Activated naive CD4-positive, alpha-beta T cell treated with anti-CD3 and anti-CD28 coated beads for 36 hours (primary cell): ENCODE measurements at regions not wholly inside any gene's neighbourhood (a gene's known extent, or its start where the extent isn't known, plus 50 kb on each side); places are given as distances from the start of the nearest gene placed in this dataset.
A peak's percentile ranks its signal among the peaks of the same experiment; 100 is the strongest.
"Not testable (repeated sequence)": the region's sequence is repeated elsewhere in the genome, so short reads cannot be mapped to it uniquely, and the experiment has no call there.

ENCODE experiments used
- CTCF ChIA-PET: fragments of 350-600 bp; sonication (Branson Sonifier 250); formaldehyde crosslinking; loops from one replicate; lab custom pipeline; 2021; ENCODE audit warnings: antibody characterized with exemption; lab: Charles Lee
- DNase-seq: peaks from one replicate; pipeline ENCODE4 v3.0.0-alpha.2; 2020
- H3K27ac Mint-ChIP-seq: one replicate; pipeline ENCODE4 v1.8.0; 2021; ENCODE audit warnings: mild to moderate bottlenecking, mixed read lengths
- H3K27me3 Mint-ChIP-seq: one replicate; pipeline ENCODE4 v1.8.0; 2021; ENCODE audit warnings: low read depth, mixed read lengths
- H3K36me3 Mint-ChIP-seq: one replicate; pipeline ENCODE4 v1.8.0; 2021; ENCODE audit warnings: low read depth, mixed read lengths
- H3K4me1 Mint-ChIP-seq: one replicate; pipeline ENCODE4 v1.8.0; 2021; ENCODE audit warnings: low read depth, mixed read lengths
- H3K4me3 Mint-ChIP-seq: one replicate; pipeline ENCODE4 v1.8.0; 2021; ENCODE audit warnings: mild to moderate bottlenecking, moderate library complexity, mixed read lengths
- H3K9me3 Mint-ChIP-seq: one replicate; pipeline ENCODE4 v1.8.0; 2021; ENCODE audit warnings: mixed read lengths
- intact Hi-C: fragments of 100-400 bp; cut with micrococcal nuclease; formaldehyde crosslinking; loops from one replicate; pipeline ENCODE4 v1.15.1; 2023

- intact Hi-C loops, CTCF ChIA-PET, H3K27ac Mint-ChIP-seq, H3K36me3 Mint-ChIP-seq, H3K9me3 Mint-ChIP-seq, H3K4me3 Mint-ChIP-seq, H3K27me3 Mint-ChIP-seq, H3K4me1 Mint-ChIP-seq: not testable (repeated sequence)
- peak; percentile 14 for DNase-seq
Measured at GRCh38 chr14:106365894-106366293, 839.5 kb downstream of the TMEM121 start.

DNA sequence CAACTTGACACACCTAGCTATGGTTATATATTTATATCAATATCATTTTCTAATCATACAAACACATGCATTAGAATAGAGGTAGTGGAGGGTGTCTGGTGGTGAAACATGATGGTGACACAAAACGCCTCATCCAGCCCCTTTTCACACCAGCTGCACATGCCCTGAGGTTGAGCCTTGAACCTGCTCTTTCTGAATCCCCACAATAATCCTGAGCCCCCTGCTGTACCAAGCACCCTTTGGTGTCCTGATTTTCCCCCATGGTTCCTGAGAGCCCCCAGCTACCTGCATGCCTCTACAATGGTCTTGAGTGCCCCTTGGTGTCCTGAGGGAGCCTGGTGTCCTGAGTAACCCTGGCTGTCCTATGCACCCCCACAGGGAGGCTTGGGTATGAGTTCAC lies 840.6 kb downstream of the TMEM121 start:
- H3K4me3 Mint-ChIP-seq, intact Hi-C loops, H3K4me1 Mint-ChIP-seq, CTCF ChIA-PET, H3K9me3 Mint-ChIP-seq, H3K27me3 Mint-ChIP-seq, DNase-seq, H3K36me3 Mint-ChIP-seq, H3K27ac Mint-ChIP-seq: not testable (repeated sequence)

GRCh38 chr14:106369456-106369855 lies 843.1 kb downstream of the TMEM121 start:
- H3K36me3 Mint-ChIP-seq, DNase-seq, H3K27me3 Mint-ChIP-seq, H3K27ac Mint-ChIP-seq, intact Hi-C loops, CTCF ChIA-PET, H3K9me3 Mint-ChIP-seq, H3K4me3 Mint-ChIP-seq: not testable (repeated sequence)
- peaks cover 22% of the 10 kb centered on the region for H3K4me1 Mint-ChIP-seq

DNA sequence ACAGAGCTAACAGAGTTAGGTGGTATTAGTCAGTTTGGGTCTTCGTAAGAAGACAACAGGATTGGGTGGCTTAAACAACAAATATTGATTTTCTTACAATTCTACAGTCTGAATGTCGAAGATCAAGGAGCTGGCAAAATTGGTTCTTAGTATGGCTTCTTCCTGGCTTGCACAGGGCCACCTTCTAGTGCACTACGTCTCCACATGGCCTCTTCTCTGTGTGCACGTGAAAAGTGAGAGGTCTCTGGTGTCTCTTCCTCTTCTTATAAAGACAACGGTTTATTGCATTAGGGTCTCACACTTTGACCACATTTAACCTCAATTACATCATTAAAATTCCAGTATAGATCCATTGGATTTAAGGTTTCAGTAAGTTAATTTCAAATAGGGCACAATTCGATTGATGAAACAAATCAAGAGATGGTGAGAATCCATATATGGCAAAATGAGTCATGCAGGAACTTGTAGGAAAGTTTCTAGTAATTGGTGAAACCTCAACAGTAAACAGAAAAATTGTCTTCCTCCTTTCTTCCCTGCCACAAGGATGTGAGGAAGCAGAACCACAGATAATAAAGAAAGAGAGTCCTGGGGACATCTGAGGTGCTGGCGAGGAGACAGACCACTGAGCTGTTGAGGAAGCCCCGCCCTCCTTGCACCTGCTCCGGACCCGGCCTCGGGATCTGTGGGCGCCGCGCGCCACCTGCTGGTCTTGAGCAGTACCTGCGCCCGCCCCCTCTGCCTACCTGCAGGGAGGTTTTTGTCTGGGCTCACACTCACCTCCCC lies 846.7 kb downstream of the TMEM121 start:
- H3K4me3 Mint-ChIP-seq, result peak overlapping the region; percentile 69
- intact Hi-C loops, result loop anchor here (1.0 to 5.0 kb wide), 5 partner anchors 44 to 146 kb away; no protein-coding TSS in a partner anchor
- no peaks in the 10 kb centered on the region for H3K9me3 Mint-ChIP-seq

GRCh38 chr14:106373653-106374110 lies 847.3 kb downstream of the TMEM121 start:
- H3K27me3 Mint-ChIP-seq, DNase-seq, H3K9me3 Mint-ChIP-seq, H3K36me3 Mint-ChIP-seq: not testable (repeated sequence)
- intact Hi-C loops, result loop anchor here (1.0 to 5.0 kb wide), 6 partner anchors 22 to 146 kb away; no protein-coding TSS in a partner anchor
- Mint-ChIP-seq H3K4me1 (peaks cover 22% of the 10 kb centered on the region), H3K27ac (peak overlapping the region; percentile 65), H3K4me3 (peak overlapping the region; percentile 69)
- CTCF ChIA-PET, result interaction anchor here (0.6 to 6.5 kb wide), 21 partner anchors 23 to 314 kb away, joined by 3 to 75 read pairs (median 5); no protein-coding TSS in a partner anchor

More for the DNA sequence above, 846.7 kb downstream of the TMEM121 start:
- H3K27ac Mint-ChIP-seq, result peak overlapping the region; percentile 65
- no peaks in the 10 kb centered on the region for H3K27me3 Mint-ChIP-seq
- H3K4me1 Mint-ChIP-seq, result peaks cover 22% of the 10 kb centered on the region
- DNase-seq, result peak; percentile 90
- H3K36me3 Mint-ChIP-seq, result no peaks in the 10 kb centered on the region
- CTCF ChIA-PET, result interaction anchor here (0.6 to 6.5 kb wide), 21 partner anchors 8 to 192 kb away, joined by 3 to 75 read pairs (median 4); no protein-coding TSS in a partner anchor

GRCh38 chr14:106377432-106377831 lies 851.0 kb downstream of the TMEM121 start:
- intact Hi-C loops, result no loop called here
- no peak for DNase-seq
- H3K4me1 Mint-ChIP-seq, result peaks cover 30% of the 10 kb centered on the region

DNA sequence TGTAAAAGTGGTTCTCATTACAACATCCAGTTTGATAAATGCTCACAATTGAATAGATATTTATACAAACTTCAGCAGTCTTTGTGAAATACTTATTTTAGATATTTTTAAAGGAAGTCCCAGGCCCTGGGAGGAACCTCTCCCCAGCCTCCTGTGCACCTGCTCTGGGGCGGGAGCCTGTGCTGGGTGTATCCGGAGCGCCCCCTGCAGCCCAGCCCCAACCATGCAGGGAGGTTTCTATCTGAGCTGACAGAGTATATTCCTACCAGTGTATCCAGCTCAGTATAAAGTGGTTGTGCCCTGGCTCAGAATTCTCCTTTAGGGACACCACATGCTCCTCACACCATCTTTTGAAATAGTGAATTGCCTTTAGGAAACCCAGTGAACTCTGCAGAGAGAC lies 851.8 kb downstream of the TMEM121 start:
- CTCF ChIA-PET, result interaction anchor here (0.5 to 2.0 kb wide), 10 partner anchors 14 to 100 kb away, joined by 3 to 15 read pairs (median 4); no protein-coding TSS in a partner anchor
- Mint-ChIP-seq H3K9me3 (no peaks in the 10 kb centered on the region), H3K4me3 (no peak overlapping the region), H3K27ac (no peak overlapping the region), H3K4me1 (peaks cover 23% of the 10 kb centered on the region), H3K27me3 (no peaks in the 10 kb centered on the region), H3K36me3 (no peaks in the 10 kb centered on the region)
- DNase-seq, result peak; percentile 74
- intact Hi-C loops, result no loop called here

More at GRCh38 chr14:106377432-106377831, 851.0 kb downstream of the TMEM121 start:
- Mint-ChIP-seq H3K36me3 (no peaks in the 10 kb centered on the region), H3K9me3 (no peaks in the 10 kb centered on the region), H3K4me3 (no peak overlapping the region), H3K27ac (no peak overlapping the region), H3K27me3 (no peaks in the 10 kb centered on the region)
- CTCF ChIA-PET, result interaction anchor here (1.4 to 2.0 kb wide), 5 partner anchors 33 to 68 kb away, joined by 4 to 15 read pairs (median 5); no protein-coding TSS in a partner anchor

DNA sequence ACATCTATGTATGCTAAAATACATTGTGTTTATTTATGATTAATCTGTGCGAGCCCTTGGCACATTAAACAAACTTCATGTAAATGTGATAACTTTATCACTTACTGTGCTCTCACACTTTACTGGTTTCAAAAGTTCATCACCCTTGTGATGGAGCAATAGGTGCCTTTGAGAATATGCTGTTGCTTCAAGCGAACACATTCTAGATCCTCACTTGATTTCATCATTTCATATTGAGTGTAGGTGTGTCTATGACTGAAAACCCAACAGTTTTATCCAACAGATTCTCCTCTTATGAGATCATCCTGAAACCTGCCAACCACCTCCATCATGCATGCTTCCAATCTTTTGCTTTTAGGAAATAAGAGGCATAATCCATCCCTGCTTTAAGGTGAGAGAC lies 854.4 kb downstream of the TMEM121 start:
- no peaks in the 10 kb centered on the region for H3K9me3 Mint-ChIP-seq
- no peaks in the 10 kb centered on the region for H3K36me3 Mint-ChIP-seq
- H3K27me3 Mint-ChIP-seq, result no peaks in the 10 kb centered on the region
- no peak for DNase-seq
- H3K4me1 Mint-ChIP-seq, result peaks cover 8% of the 10 kb centered on the region
- intact Hi-C loops, result no loop called here
- H3K27ac Mint-ChIP-seq, result no peak overlapping the region
- CTCF ChIA-PET, result interaction anchor here (1.0 to 1.1 kb wide), 2 partner anchors 37 to 72 kb away, joined by 3 to 4 read pairs; no protein-coding TSS in a partner anchor
- no peak overlapping the region for H3K4me3 Mint-ChIP-seq

DNA sequence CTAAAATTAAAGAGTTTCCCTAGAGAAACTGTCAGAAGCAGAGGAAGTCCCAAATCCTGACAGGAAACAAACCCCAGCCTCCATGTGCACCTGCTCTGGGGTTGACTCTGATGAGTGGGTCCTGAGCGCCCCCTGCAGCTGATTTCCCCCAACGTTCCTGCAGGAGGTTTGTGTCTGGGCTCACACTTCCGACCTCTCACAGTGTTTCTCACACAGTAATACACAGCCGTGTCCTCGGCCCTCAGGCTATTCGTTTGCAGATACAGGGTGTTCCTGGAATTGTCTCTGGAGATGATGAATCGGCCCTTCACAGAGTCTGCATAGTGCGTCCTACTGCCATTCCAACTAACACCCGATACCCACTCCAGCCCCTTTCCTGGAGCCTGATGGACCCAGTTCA lies 862.8 kb downstream of the TMEM121 start:
- intact Hi-C loops, H3K27ac Mint-ChIP-seq, H3K9me3 Mint-ChIP-seq, H3K36me3 Mint-ChIP-seq, H3K27me3 Mint-ChIP-seq, H3K4me3 Mint-ChIP-seq: not testable (repeated sequence)
- H3K4me1 Mint-ChIP-seq, result peaks cover 21% of the 10 kb centered on the region
- CTCF ChIA-PET, result interaction anchor here (0.6 to 2.4 kb wide), 2 partner anchors 21 to 57 kb away, joined by 3 to 6 read pairs; no protein-coding TSS in a partner anchor
- peak; percentile 52 for DNase-seq

DNA sequence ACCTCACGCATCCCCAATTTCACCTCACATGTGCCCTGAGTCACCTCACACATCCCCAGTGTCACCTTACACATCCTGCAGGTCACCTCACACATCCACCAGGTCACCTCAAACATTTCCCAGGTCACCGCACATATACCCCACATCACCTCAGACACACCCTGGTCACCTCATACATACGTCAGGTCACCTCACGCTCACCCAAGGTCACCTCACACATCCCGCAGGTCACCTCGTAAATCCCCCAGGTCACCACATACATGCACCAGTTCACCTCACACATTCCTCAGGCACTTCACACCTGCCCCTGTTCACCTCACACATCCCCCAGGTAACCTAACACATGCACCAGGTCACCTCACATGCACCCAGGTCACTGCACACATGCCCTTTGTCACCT lies 864.0 kb downstream of the TMEM121 start:
- no peak for DNase-seq
- H3K36me3 Mint-ChIP-seq, result peaks cover 2% of the 10 kb centered on the region
- H3K27ac Mint-ChIP-seq, result no peak overlapping the region
- peaks cover 8% of the 10 kb centered on the region for H3K27me3 Mint-ChIP-seq
- no peaks in the 10 kb centered on the region for H3K9me3 Mint-ChIP-seq
- CTCF ChIA-PET, result interaction anchor here (1.0 to 2.4 kb wide), 2 partner anchors 20 to 27 kb away, joined by 6 read pairs; no protein-coding TSS in a partner anchor
- H3K4me1 Mint-ChIP-seq, result peaks cover 32% of the 10 kb centered on the region
- H3K4me3 Mint-ChIP-seq, result no peak overlapping the region
- intact Hi-C loops, result no loop called here

GRCh38 chr14:106390947-106391346 lies 864.6 kb downstream of the TMEM121 start:
- Mint-ChIP-seq H3K27me3 (peaks cover 8% of the 10 kb centered on the region), H3K27ac (no peak overlapping the region), H3K4me3 (no peak overlapping the region), H3K9me3 (no peaks in the 10 kb centered on the region), H3K36me3 (peaks cover 2% of the 10 kb centered on the region), H3K4me1 (peaks cover 37% of the 10 kb centered on the region)
- CTCF ChIA-PET, result interaction anchor here (0.8 to 2.4 kb wide), 2 partner anchors 19 to 25 kb away, joined by 4 to 6 read pairs; no protein-coding TSS in a partner anchor
- intact Hi-C loops, result no loop called here
- no peak for DNase-seq

- CTCF ChIA-PET, result interaction anchor here (0.6 kb wide), 1 partner anchor 63 kb away, joined by 5 read pairs; no protein-coding TSS in a partner anchor
- intact Hi-C loops, result loop anchor here (2.0 kb wide), 2 partner anchors 25 to 169 kb away; no protein-coding TSS in a partner anchor
Measured at GRCh38 chr14:106393742-106394141, 867.4 kb downstream of the TMEM121 start.

More at GRCh38 chr14:106393742-106394141, 867.4 kb downstream of the TMEM121 start:
- Mint-ChIP-seq H3K4me1 (peaks cover 47% of the 10 kb centered on the region), H3K4me3 (no peak overlapping the region), H3K36me3 (peaks cover 2% of the 10 kb centered on the region), H3K27ac (no peak overlapping the region), H3K9me3 (no peaks in the 10 kb centered on the region), H3K27me3 (peaks cover 8% of the 10 kb centered on the region)
- DNase-seq, result no peak
